ENCODE measurements at regions not wholly inside any gene's neighbourhood (a gene's known extent, or its start where the extent isn't known, plus 50 kb on each side); places are given as distances from the start of the nearest gene placed in this dataset.

DNA sequence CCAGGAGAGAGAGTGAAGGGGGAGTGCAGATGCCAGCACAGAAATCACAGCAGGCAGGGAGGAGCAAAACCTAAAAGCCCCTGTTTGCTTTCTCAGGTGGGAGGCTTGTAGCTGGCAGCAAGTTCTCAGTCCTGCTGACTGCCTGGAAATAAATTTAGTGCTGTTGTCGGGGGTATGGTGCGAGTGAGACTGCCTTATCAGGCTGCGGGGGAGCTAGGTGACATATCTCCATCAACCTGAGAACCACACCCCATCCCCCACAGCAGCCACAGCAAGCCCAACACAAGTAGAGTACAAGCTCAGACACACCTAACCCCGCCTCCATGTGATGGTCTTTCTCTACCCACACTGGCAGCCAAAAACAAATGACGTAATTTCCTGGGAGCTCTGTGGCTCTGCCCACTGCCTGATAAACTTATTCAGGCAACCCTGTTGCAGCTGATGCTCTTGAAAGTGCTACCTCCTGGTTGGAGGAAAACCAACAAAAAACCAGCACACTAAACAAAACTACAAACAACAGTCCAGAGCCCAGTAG lies 953.4 kb upstream of the NDST4 start:
- WGBS, 2 donors, result 88 to 90% methylated on average over 5 of the region's 5 CpGs
- Histone ChIP-seq H3K9me3 (peaks cover 0 to 4% (median 0%) of the 10 kb centered on the region in 4 donors), H3K27me3 (no peaks in the 10 kb centered on the region), H3K4me1 (no peaks in the 10 kb centered on the region), H3K27ac (no peak overlapping the region), H3K36me3 (no peaks in the 10 kb centered on the region), H3K4me3 (no peak overlapping the region)
- TF ChIP-seq, protein P1, sequence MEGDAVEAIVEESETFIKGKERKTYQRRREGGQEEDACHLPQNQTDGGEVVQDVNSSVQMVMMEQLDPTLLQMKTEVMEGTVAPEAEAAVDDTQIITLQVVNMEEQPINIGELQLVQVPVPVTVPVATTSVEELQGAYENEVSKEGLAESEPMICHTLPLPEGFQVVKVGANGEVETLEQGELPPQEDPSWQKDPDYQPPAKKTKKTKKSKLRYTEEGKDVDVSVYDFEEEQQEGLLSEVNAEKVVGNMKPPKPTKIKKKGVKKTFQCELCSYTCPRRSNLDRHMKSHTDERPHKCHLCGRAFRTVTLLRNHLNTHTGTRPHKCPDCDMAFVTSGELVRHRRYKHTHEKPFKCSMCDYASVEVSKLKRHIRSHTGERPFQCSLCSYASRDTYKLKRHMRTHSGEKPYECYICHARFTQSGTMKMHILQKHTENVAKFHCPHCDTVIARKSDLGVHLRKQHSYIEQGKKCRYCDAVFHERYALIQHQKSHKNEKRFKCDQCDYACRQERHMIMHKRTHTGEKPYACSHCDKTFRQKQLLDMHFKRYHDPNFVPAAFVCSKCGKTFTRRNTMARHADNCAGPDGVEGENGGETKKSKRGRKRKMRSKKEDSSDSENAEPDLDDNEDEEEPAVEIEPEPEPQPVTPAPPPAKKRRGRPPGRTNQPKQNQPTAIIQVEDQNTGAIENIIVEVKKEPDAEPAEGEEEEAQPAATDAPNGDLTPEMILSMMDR (IDR thresholded peaks at IDR 0.05), result no peak
- no peak for TF ChIP-seq POLR2A (IDR thresholded peaks at IDR 0.05)
- no peak for TF ChIP-seq EP300 (IDR thresholded peaks at IDR 0.05)
- no peak for DNase-seq (ENCODE audit: low spot score in 2 of 2)

DNA sequence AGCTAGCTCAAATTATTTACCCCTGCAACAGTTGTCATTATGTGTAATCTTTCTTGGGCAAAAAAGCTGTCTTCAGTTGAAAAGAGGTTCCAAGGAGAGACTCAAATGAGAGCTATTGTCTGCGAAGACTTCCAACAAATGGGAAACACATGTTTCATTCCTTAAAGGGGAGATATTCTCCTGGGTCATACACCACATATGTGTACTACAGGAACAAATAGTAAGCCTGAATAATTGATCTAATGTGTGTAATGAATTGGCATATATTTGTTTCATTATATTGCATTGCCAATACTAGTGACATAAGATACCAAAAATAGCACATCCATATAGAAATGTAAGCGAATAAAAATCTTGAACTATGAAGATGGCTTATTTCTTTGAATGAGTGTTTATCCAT lies 950.9 kb upstream of the NDST4 start:
- Histone ChIP-seq H3K4me1 (no peaks in the 10 kb centered on the region), H3K27me3 (no peaks in the 10 kb centered on the region), H3K36me3 (no peaks in the 10 kb centered on the region), H3K4me3 (no peak overlapping the region), H3K27ac (no peak overlapping the region), H3K9me3 (peaks cover 0 to 4% (median 0%) of the 10 kb centered on the region in 4 donors)
- 70 to 73% methylated on average over 2 of the region's 2 CpGs for WGBS, 2 donors
- DNase-seq (ENCODE audit: low spot score in 2 of 2), result no peak
- no peak for TF ChIP-seq POLR2A (IDR thresholded peaks at IDR 0.05)
- TF ChIP-seq, protein P1 (IDR thresholded peaks at IDR 0.05), result no peak
- TF ChIP-seq EP300 (IDR thresholded peaks at IDR 0.05), result no peak

DNA sequence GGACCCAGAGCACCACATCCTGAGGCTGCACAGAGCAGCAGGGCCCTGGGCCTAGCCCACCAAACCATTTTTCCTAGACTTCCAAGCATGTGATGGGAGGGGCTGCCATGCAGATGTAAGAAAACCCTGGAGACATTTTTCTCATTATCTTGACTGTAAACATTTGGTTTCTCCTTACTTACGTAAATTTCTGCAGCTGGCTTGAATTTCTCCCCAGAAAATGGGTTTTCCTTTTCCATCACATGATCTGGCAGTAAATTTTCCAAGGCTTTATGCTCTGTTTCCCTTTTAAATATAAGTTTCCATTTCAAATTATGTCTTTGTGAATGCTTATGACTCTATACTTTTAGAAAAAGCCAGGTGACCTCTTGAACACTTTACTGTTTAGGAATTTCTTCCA lies 945.9 kb upstream of the NDST4 start:
- Histone ChIP-seq H3K4me3 (no peak overlapping the region), H3K27ac (no peak overlapping the region), H3K9me3 (no peaks in the 10 kb centered on the region), H3K4me1 (no peaks in the 10 kb centered on the region), H3K27me3 (no peaks in the 10 kb centered on the region), H3K36me3 (no peaks in the 10 kb centered on the region)
- TF ChIP-seq POLR2A (IDR thresholded peaks at IDR 0.05) (no peak), EP300 (IDR thresholded peaks at IDR 0.05) (no peak)
- TF ChIP-seq, protein P1 (IDR thresholded peaks at IDR 0.05), result no peak
- no peak for DNase-seq (ENCODE audit: low spot score in 2 of 2)
- WGBS, 2 donors, result 64 to 80% methylated on average over 1 of the region's 1 CpG

DNA sequence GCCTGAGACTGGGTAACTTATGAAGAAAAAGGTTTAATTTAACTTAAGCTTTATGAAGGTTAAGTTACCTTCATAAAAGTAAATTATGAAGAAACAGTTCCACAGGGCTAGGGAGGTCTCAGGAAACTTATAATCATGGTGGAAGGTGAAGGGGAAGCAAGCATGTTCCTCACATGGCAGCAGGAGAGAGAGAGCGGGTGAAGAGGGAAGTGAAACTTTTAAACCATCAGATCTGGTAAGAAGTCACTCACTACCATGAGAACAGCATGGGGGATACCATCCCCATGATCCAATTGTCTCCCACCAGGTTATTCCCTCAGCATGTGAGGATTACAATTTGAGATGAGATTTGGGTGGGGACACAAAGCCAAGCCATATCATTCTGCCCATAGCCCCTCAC lies 944.7 kb upstream of the NDST4 start:
- H3K27me3 ChIP-seq, result no peaks in the 10 kb centered on the region
- no peaks in the 10 kb centered on the region for H3K4me1 ChIP-seq
- H3K36me3 ChIP-seq, result no peaks in the 10 kb centered on the region
- H3K27ac ChIP-seq, result no peak overlapping the region
- H3K4me3 ChIP-seq, result no peak overlapping the region
- TF ChIP-seq, protein P1 (IDR thresholded peaks at IDR 0.05), result no peak
- TF ChIP-seq EP300 (IDR thresholded peaks at IDR 0.05) (no peak), POLR2A (IDR thresholded peaks at IDR 0.05) (no peak)
- no peak for DNase-seq (ENCODE audit: low spot score in 2 of 2)
- no peaks in the 10 kb centered on the region for H3K9me3 ChIP-seq
- WGBS, 2 donors, result 76 to 82% methylated on average over 1 of the region's 1 CpG

DNA sequence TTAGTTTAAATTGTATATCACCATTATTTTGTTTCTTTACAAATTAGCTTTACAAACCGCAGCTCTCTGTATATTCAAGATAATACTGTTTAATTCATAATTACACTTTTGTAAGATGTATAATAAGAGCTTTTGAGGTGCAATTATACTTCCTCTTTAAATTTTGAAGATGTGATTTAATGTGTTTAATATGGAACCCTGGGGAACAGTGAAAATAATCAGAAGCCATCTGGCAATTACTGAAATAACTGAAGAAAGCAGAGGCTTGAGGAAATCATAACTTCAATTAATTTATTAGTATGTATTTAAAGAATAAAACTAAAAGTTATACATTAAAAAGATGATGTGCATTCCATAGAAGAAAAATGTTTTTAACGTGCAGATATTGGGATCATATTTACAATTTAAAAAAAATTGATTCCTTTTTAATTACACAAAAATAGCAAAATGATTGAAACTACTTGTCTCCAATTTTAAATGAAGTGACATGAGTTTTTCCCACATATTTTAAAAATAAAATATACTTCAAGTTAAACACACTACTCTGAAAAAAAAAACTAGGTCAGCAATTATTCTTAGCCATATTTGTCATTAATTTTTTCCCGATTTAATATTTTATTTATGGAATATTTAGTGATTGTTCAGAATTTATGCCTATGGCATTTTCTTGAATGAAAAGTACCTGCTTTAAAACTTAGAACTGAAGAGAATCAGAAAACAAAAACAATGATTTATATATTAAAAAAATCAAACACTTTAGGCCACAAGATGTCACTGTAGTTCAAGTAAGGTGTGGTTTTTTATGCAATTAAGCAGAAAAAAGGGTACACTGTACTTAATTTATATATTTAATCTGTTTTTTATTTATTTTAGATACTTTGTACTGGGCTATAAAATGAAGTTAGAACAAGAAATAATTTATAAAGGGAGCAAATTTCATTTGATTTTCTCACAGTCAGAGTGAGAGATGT lies 942.7 kb upstream of the NDST4 start:
- TF ChIP-seq EP300 (IDR thresholded peaks at IDR 0.05) (no peak), POLR2A (IDR thresholded peaks at IDR 0.05) (no peak)
- TF ChIP-seq, protein P1 (IDR thresholded peaks at IDR 0.05), result no peak
- Histone ChIP-seq H3K27me3 (no peaks in the 10 kb centered on the region), H3K4me1 (no peaks in the 10 kb centered on the region), H3K9me3 (no peaks in the 10 kb centered on the region), H3K27ac (no peak overlapping the region), H3K4me3 (no peak overlapping the region), H3K36me3 (no peaks in the 10 kb centered on the region)
- DNase-seq (ENCODE audit: low spot score in 2 of 2), result no peak
- 58% methylated on average over 3 of the region's 3 CpGs for WGBS, 2 donors

Data from tibial nerve (tissue), 4 donors.